ENCODE measurements at regions not wholly inside any gene's neighbourhood (a gene's known extent, or its start where the extent isn't known, plus 50 kb on each side); places are given as distances from the start of the nearest gene placed in this dataset.

DNA sequence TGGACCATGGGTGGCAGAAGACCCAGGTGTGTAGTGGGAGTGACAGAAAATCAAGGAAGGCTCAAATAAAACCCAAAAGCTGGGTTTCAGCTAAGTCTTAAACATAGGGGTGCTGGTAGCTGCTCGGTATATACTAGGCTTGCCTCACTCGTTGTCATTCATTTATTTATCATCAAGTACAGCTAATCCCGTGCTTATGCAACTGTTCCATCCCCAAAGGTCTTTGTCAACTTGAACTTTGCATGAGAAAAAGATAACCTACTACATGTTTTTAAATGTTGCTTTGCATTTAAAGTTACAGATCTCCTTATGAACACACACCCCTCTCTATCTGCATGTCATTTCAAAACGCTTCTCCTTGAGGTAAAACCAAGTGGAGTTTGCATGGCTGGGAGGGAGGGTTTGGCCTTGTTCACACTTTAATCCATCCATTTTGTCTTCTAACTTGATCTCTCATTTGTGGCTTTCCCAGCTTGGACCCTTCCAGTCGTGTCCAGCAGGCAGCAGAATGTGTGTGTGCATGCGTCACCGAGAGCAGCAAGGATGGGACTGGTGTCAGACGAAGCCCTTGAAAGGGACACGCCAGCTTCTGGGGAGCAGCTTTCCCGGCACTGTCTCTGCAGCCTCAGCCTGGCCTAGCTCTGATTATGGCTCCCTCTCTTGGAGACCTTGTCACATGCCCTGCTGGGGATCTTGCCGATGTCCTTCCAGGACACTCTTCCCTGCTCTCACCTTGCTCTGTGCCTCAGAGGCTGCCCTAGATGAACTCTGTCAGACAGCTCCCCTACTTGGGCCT lies 133.5 kb downstream of the GADD45G start:
- in situ Hi-C loops (cut with HindIII; ENCODE audit: low pct_ligation_motif_present, low pct_unique_long_range_greater_than_20kb, low sequenced_read_pairs): no loop called here
- DNase-seq: no peak

DNA sequence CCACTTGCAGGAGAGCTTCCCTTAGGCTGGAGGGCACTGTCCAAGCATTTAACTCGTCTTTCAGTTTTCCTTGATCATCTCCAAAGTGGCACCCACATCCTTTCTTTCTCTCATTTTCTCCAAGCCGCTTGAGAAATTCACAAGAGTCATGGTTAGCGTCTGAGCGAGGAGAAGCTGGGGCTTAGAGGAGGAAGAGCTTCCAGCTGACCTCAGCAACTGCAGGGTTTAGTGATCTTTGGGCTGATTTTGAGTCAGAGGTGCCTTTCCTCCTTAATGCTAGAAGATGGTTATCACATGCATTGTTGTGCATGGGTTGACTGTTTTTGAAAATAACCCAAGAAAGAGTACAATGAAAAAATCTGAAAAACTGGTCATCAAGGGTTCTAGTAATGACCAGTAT lies 134.7 kb downstream of the GADD45G start:
- DNase-seq: no peak
- in situ Hi-C loops (cut with HindIII; ENCODE audit: low pct_ligation_motif_present, low pct_unique_long_range_greater_than_20kb, low sequenced_read_pairs): no loop called here

DNA sequence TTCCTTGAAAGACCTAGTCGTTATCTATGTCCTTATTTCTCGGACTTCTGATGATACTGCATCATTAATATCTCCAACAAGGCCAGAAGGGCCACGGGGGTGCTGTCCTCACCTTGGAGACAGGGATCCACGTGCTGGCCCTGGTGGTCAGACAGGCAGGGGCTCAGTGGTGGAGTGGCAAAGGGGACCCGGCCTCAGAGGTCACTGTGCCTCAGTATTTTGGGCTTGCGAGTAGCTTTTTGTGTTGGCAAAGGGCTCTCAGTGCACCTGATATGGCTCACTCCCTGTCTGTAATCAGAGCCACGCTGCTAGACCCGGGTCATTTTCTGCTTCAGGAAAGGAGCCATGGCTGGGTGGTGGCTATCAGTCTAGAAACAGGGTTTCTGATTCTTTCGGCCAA lies 135.1 kb downstream of the GADD45G start:
- no peak for DNase-seq

DNA sequence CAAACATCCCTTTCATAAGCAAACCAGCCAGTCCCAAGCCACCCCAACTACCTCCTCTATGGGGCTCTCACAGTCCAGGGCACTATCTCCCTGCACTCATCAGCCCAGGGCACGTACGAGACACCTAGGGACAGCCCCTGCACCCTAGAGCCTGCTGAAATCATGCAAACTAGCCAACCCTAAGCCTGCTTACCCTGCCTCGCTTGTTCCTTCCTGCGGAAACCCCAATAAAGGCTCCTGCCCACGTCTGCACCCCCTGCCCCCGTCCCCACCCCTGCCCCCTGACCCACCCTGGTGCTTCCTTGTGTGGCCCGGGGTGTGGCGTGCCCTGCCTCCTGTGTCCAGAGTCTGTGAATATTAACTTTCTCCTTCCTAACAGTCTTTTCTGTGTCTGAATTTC lies 135.9 kb downstream of the GADD45G start:
- in situ Hi-C loops (cut with HindIII; ENCODE audit: low pct_ligation_motif_present, low pct_unique_long_range_greater_than_20kb, low sequenced_read_pairs): no loop called here
- no peak for DNase-seq

More for the DNA sequence above, 135.1 kb downstream of the GADD45G start:
- in situ Hi-C loops (cut with HindIII; ENCODE audit: low pct_ligation_motif_present, low pct_unique_long_range_greater_than_20kb, low sequenced_read_pairs): no loop called here

DNA sequence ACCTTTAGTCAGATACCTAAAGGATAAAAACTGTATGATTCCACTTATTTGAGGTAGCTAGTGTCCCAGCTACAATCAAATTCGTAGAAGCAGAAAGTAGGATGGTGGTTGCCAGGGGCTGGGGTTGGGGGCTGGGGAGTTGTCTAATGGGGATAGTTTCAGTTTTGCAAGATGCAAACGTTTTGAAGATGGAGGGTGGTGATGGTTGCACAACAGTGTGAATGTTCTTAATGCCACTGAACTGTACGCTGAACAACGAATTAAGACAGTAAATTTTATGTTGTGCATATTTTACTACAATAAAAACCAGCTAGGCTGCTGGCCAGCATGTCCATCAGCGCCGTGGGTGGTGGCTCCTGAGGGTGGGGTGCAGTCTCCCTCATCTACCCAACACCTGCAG lies 137.8 kb downstream of the GADD45G start:
- DNase-seq: no peak
- in situ Hi-C loops (cut with HindIII; ENCODE audit: low pct_ligation_motif_present, low pct_unique_long_range_greater_than_20kb, low sequenced_read_pairs): no loop called here

DNA sequence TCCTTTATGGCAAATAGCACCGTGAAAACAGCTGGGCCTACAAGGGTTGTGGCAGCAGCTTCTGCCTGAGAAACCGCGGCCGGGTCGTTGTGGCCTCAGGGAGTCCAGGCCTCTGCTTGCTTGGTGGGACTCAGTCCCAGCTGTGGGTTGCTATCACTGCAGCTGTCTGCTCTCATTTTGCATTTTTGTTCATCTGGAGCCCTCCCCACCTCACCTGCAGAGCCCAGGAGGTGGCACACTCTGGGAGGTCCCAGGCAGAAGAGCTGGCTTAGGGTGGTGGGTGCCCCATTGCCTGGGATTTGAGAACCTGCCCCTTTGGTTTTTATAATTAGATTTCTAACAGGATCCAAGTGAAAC lies 138.4 kb downstream of the GADD45G start:
- in situ Hi-C loops (cut with HindIII; ENCODE audit: low pct_ligation_motif_present, low pct_unique_long_range_greater_than_20kb, low sequenced_read_pairs): no loop called here
- no peak for DNase-seq

DNA sequence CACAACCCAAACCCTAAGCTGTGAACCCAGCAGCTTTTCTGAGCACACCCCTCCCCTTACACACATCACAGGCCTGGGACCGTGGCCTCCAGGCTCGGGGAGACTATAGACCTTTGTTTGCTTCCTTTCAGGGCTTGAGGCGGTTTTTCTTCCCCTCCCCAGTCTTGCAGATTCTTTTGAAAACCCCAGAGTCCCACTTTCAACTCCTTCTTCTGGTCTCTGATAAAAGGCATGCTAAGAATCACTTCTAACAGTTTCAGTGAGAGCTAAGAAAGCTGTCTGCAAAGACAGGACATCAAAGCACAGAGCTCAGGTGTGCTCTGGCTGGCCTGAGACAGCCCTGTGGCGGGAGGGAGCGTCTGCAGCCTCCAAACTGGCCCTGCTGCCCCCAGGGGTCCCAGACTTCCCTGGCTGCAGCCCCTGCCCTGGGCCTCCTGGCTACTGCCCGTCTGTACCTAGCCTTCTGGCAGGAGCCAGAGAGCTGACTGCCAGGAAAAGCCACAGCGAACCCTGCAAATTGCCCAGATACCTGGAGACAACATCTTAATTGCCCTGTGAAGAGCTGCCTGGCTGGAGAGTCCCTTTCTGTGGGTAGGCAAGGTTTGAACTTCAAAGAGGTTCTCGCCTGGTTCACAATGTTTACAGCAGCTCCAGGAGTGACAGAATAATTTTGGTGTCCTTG lies 138.9 kb downstream of the GADD45G start:
- in situ Hi-C loops (cut with HindIII; ENCODE audit: low pct_ligation_motif_present, low pct_unique_long_range_greater_than_20kb, low sequenced_read_pairs): no loop called here
- DNase-seq: no peak

DNA sequence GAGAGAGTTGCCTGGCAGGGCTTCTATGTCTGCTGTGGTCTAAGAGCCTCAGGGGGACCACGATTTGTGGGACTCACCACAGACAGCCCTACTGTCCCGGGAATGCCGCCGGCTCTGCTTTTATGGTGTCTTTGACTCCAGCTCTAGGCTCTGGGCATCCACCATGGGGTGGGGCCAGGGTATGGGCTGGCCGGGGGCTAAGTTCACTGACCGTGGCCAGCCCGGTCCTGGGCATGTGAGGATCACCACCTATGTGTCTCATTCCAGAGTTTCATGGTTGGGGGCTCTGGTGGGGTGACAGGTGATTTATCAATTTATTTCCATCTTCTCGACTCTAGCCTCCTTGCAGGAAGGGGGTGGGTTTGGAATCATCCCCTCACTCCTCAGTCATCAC lies 139.4 kb downstream of the GADD45G start:
- in situ Hi-C loops (cut with HindIII; ENCODE audit: low pct_ligation_motif_present, low pct_unique_long_range_greater_than_20kb, low sequenced_read_pairs): no loop called here
- DNase-seq: no peak

DNA sequence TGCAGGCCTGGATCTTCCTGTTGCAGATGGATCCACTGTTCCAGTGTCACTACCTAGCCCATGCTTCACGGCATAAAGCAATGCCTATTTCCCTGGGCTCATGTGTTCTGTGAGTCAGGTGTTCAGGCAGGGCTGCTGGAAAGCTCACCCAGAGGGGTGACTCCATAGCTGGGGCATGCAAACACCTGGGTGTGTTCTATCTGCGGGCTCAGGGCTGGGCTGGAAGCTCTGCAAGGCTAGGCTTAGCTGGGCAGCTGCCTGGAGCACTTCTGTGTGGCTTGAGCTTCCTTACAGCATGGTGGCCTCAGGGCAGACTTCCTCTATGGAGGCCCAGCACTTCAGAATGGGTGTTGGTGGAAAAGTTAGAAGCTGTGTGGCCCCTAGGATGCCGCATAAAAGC lies 139.9 kb downstream of the GADD45G start:
- no peak for DNase-seq
- in situ Hi-C loops (cut with HindIII; ENCODE audit: low pct_ligation_motif_present, low pct_unique_long_range_greater_than_20kb, low sequenced_read_pairs): no loop called here

DNA sequence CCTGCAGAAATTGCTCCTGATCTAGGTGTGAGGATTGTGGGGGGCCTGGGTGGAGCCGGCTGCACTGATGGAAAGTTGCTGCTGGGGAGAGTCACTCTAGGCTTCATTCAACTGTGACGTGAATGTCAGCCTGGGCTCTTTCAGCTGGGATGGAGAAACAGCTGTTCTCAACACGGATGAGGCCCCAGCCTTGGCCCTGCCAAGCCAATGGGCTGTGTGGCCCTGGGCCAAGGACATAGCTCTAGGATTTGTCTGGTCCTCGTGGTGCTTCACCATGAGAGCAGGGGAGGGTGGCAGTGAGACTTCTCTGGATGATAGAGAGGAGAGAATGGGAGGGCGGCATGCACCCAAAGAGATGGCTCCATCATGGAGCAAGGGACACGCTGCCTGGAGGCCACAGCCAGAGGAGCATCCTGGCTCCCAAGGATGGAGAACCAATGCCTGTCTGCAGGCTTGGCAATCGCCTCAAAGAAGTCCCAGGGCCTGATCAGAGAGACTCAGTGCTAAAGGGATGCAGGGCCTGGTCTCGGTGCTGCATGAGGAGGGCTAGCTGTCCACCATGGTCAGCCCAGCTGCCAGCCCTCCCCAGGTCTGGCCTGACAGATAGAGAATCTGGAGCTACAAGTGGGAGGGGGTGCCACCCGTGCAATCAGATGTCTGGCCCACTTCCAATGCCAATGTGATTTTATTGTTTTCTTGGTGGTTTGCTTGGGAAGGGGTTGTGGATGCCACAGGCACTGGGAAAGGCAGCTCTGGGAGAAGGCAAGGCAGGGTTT lies 141.0 kb downstream of the GADD45G start:
- in situ Hi-C loops (cut with HindIII; ENCODE audit: low pct_ligation_motif_present, low pct_unique_long_range_greater_than_20kb, low sequenced_read_pairs): no loop called here
- DNase-seq: no peak

DNA sequence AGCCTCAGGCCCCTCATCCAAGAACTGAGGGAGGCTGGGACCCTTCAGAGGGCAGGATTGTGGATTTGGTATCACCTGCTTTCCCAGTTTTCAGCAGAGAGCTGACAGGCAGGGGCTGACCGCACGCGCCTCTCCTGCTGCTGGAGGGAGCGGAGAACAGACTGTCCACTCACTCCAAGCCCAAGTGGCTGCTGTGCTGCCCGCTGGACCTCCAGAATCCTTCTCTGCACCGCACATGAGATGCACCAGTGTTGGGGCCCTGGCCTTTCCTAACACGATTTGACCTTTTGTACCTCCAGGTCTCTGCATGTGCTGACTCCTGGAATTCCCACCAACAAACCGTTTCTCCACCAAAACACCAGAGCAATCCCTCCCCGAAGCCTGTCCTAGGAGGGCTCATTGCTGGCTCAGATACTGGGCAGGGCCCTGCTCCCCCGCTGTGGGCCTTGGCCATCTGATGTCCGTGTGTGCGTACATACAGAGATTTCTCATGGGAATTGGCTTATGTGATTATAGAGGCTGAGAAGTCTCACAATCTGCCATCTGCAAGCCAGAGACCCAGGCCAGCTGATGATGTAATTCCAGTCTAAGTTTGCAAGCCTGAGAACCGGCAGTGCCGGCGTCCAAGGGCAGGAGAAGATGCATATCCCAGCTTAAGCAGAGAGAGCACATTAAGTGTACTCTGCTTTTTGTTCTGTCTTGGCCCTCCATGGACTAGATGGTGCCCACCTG lies 141.7 kb downstream of the GADD45G start:
- in situ Hi-C loops (cut with HindIII; ENCODE audit: low pct_ligation_motif_present, low pct_unique_long_range_greater_than_20kb, low sequenced_read_pairs): no loop called here
- no peak for DNase-seq

DNA sequence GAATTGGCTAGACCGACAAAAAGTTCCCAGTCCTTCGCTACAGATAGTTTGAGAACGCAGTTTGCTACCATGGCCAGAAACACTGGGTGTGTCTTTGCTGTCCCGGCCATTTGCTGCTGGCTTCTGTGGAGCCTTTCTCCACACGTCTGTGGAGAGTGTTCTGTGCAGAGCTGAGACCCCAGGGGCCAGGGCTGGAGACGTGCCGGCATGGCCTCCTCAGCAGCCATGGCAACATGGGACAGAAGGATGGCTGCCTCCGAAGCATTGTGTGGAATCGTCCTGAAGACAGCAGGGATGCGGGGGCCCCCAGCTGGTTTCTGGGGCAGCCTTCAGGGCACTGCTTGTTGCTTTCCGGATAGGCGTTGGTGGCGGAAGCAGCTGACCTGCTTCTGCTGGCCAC lies 142.8 kb downstream of the GADD45G start:
- in situ Hi-C loops (cut with HindIII; ENCODE audit: low pct_ligation_motif_present, low pct_unique_long_range_greater_than_20kb, low sequenced_read_pairs): no loop called here
- no peak for DNase-seq

DNA sequence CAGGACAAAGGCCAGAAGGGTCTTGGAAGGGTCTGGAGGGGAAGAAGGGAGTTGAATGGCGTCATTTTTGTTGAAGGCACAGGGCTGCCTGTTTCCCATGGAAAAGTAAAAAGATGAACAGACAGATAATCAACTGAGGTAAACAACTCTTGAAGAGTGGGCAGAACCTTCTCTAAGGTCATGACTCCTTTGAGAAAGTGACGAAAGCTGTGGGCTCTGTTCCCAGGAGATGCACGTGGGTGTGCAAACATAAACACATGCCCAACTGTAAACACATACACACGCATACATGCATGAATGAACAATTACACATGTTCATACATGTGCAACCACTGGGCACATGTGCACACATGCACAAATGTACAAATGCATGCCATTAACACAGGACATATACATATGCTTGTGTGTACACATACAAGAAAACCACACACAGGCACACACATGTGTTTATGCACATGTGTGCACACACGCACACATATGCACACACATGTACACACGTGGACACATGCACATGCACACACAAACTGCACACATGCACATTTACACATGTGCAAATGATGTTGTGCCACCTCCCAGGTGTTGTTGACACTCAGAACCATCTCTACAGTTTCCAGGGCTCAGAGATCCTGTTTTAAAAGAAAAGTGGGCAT lies 143.3 kb downstream of the GADD45G start:
- no peak for DNase-seq
- in situ Hi-C loops (cut with HindIII; ENCODE audit: low pct_ligation_motif_present, low pct_unique_long_range_greater_than_20kb, low sequenced_read_pairs): no loop called here

DNA sequence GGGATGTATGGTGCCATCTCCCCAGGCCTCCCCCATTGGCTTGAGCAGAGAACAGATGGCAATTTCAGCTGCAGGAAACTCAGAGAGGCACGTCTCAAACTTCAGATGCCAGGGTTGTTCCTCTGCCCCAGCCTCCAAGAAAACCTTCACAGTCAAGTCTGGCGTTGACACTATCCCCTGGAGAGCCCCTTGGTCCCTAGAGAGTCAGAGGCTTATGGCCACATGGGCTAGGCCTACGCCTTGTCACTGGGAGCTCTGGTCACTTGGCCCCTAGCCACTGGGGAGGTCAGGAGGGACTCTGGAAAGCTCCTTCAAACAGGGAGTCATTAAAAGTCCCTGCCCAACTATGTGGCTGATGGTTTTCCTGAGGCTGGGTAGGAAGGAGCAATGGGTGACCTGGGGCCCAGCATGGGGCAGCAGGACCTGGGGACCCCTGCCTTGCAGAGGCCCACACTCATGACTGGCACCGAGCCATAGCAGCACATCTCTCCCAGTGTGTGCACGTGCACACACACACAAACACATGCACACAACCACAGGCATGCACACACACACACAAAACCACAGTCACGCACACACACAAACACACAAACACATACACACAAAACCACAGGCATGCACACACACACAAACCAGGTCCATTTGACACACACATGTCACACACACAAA lies 144.2 kb downstream of the GADD45G start:
- no peak for DNase-seq
- in situ Hi-C loops (cut with HindIII; ENCODE audit: low pct_ligation_motif_present, low pct_unique_long_range_greater_than_20kb, low sequenced_read_pairs): no loop called here

DNA sequence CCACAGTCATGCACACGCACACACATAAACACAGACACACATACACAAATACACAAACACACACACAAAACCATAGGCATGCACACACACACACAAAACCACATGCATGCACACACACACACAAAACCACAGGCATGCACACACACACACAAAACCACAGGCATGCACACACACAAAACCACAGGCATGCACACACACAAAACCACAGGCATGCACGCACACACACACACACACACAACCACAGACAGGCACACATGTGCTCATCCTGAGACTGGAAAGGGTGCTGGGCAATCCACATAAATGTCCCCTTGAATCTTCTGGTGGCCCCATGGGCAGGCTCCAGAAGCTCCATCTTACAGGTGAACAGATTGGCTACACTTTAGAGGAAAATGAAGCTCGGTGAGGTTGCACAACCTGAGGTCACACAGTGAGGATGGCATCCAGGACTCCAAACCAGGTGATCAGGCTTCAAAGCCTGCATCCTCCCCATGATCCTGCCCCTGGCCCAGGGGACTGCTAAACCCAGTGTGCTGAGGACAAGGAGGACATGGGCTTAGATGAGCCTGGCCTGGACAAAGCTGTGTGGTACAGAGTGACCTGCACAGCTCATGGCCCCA lies 144.8 kb downstream of the GADD45G start:
- in situ Hi-C loops (cut with HindIII; ENCODE audit: low pct_ligation_motif_present, low pct_unique_long_range_greater_than_20kb, low sequenced_read_pairs): no loop called here
- no peak for DNase-seq

DNA sequence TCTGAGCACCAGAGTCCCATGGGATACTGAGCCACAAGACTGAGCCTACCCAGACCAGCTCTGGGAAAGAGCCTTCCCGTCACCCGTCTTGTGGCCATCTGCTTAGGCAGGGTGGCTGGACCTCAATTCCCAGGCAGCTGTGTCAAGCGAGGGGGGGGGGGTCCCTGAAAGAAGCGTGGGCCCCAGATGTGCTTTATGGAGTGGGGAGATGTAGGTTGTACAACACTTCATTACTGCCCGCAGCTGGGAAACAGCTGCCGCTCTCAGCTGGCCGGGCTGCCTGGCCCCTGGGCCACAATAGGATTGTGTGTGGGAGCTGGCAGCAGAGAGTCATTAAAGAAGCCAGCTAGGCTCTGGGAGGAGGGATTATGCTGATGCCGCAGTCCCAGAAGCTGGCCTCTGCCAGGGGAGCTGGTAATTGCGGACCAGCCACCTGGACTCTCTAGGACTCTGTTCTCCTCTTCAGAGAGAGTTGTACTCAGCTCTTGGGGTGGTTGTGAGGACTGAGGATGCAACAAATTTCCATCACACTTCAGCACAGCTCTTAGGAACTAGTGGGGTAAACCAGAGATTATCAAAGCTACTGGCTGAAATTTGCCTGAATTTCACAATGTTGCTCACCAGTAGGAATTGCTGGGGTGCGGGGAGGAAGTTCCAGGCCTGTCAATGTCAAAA lies 145.4 kb downstream of the GADD45G start:
- in situ Hi-C loops (cut with HindIII; ENCODE audit: low pct_ligation_motif_present, low pct_unique_long_range_greater_than_20kb, low sequenced_read_pairs): no loop called here

More for the DNA sequence above, 145.4 kb downstream of the GADD45G start:
- DNase-seq: no peak

Measured in ACHN (cell line).